ENCODE measurements at regions not wholly inside any gene's neighbourhood (a gene's known extent, or its start where the extent isn't known, plus 50 kb on each side); places are given as distances from the start of the nearest gene placed in this dataset.

GRCh38 chr14:58870961-58871360, 233.2 kb downstream of the DACT1 start:
- no peak for TF ChIP-seq USF2 (CRISPR knock-in tag; IDR thresholded peaks at IDR 0.05)
- TF ChIP-seq MXD4 (CRISPR knock-in tag; IDR thresholded peaks at IDR 0.05; ENCODE audit: borderline replicate concordance), result no peak
- no peak for TF ChIP-seq AFF4 (CRISPR knock-in tag; IDR thresholded peaks at IDR 0.05; ENCODE audit: borderline replicate concordance)
- TF ChIP-seq CTCF (IDR thresholded peaks at IDR 0.05), result no peak
- TF ChIP-seq KAT7 (CRISPR knock-in tag; IDR thresholded peaks at IDR 0.05; ENCODE audit: borderline replicate concordance), result no peak
- no peak for TF ChIP-seq ATF2 (CRISPR knock-in tag; IDR thresholded peaks at IDR 0.05; ENCODE audit: borderline replicate concordance, low read depth)
- TF ChIP-seq ATF6 (CRISPR knock-in tag; IDR thresholded peaks at IDR 0.05), result no peak
- no peak for TF ChIP-seq ERG (CRISPR knock-in tag; IDR thresholded peaks at IDR 0.05)
- no peak for TF ChIP-seq USF1 (CRISPR knock-in tag; IDR thresholded peaks at IDR 0.05)
- TF ChIP-seq CREB1 (CRISPR knock-in tag; IDR thresholded peaks at IDR 0.05), result no peak
- TF ChIP-seq FOXP4 (CRISPR knock-in tag; IDR thresholded peaks at IDR 0.05), result no peak
- no peak for TF ChIP-seq PRDM15 (CRISPR knock-in tag; IDR thresholded peaks at IDR 0.05)
- no peak for TF ChIP-seq ZNF416 (CRISPR knock-in tag; IDR thresholded peaks at IDR 0.05)
- TF ChIP-seq NFE2L1 (CRISPR knock-in tag; IDR thresholded peaks at IDR 0.05), result no peak
